Lower leg skin (tissue), 3 donors: ENCODE measurements at regions not wholly inside any gene's neighbourhood (a gene's known extent, or its start where the extent isn't known, plus 50 kb on each side); places are given as distances from the start of the nearest gene placed in this dataset.

Experiments
- CTCF ChIP-seq, 3 donors: fragments of 450-650 bp; IDR thresholded peaks; one replicate each; pipeline ENCODE4 v1.5.1; 2016; ENCODE audit warnings: antibody characterized with exemption in 3 of 3, mild to moderate bottlenecking in 3 of 3, moderate library complexity in 2 of 3
- POLR2A ChIP-seq, 2 donors: fragments of 450-650 bp; IDR thresholded peaks; one replicate each; pipeline ENCODE4 v1.6.1; 2016 to 2017; ENCODE audit warnings: antibody characterized with exemption in 2 of 2, mild to moderate bottlenecking in 1 of 2, moderate library complexity in 1 of 2

DNA sequence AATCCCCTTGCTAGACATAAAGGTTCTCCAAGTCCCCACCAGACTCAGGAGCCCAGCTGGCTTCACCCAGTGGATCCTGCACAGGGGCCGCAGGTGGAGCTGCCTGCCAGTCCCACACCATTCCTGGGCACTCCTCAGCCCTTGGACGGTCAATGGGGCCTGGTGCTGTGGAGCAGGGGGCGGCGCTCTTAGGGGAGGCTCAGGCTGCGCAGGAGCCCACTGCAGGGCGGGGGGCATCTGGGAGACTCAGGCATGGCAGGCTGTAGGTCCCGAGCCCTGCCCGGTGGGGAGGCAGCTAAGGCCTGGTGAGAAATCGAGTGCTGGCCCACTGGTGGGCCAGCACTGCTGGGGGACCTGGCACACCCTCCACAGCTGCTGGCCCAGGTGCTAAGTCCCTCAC, 75.1 kb upstream of the TBC1D5 start:
- TF ChIP-seq CTCF (IDR thresholded peaks at IDR 0.05) = no peak
- no peak for TF ChIP-seq POLR2A (IDR thresholded peaks at IDR 0.05)
